PC-3 (cell line): ENCODE measurements at regions not wholly inside any gene's neighbourhood (a gene's known extent, or its start where the extent isn't known, plus 50 kb on each side); places are given as distances from the start of the nearest gene placed in this dataset.
A peak's percentile ranks its signal among the peaks of the same experiment; 100 is the strongest.

Experiments used
- ATAC-seq: fragments of 200-7000 bp; cut with Tn5 transposase; 2 replicates; pipeline ENCODE4 v1.9.1; 2020; ENCODE audit warnings: mild to moderate bottlenecking, moderate library complexity
- BruUV-seq: library from RNA; stranded (reverse); fragments of 400-500 nt; replicated peaks from 2 replicates; lab custom pipeline; 2021; lab: Mats Ljungman, UMichigan
- CTCF ChIA-PET: fragments of 300-600 bp; sonication (Branson Sonifier 250); formaldehyde crosslinking; loops from one replicate; lab custom pipeline; 2022; ENCODE audit warnings: antibody characterized with exemption; lab: Charles Lee
- POLR2A ChIA-PET: fragments of 300-600 bp; sonication (Branson Sonifier 250); formaldehyde crosslinking; loops from one replicate; lab custom pipeline; 2022; ENCODE audit warnings: antibody characterized with exemption; ENCODE audit not compliant: unreplicated experiment; lab: Charles Lee
- DNase-seq: peaks from one replicate; pipeline ENCODE4 v3.0.0-alpha.2; 2015
- H2AFZ ChIP-seq: fragments of 300-600 bp; sonication (generic); 2 replicates; pipeline ENCODE4 v1.6.0; 2016; ENCODE audit warnings: antibody characterized with exemption, low read length
- H3F3A ChIP-seq: fragments of 300-600 bp; sonication (generic); one replicate; pipeline ENCODE4 v1.6.0; 2017; ENCODE audit warnings: antibody characterized with exemption, low read length, control low read depth, mild to moderate bottlenecking; ENCODE audit not compliant: unreplicated experiment
- H3K27ac ChIP-seq: fragments of 300-600 bp; sonication (generic); 2 replicates; pipeline ENCODE4 v1.5.1; 2016; ENCODE audit warnings: mild to moderate bottlenecking, low read length
- H3K27me3 ChIP-seq: fragments of 300-600 bp; sonication (generic); 2 replicates; pipeline ENCODE4 v1.6.1; 2016; ENCODE audit warnings: low read length, mixed read lengths
- H3K36me3 ChIP-seq: fragments of 300-600 bp; sonication (generic); 2 replicates; pipeline ENCODE4 v1.6.1; 2016; ENCODE audit warnings: low read depth, mixed run types, low read length, mixed read lengths
- H3K4me1 ChIP-seq: fragments of 300-600 bp; sonication (generic); 2 replicates; pipeline ENCODE4 v1.5.1; 2016; ENCODE audit warnings: low read length; ENCODE audit not compliant: insufficient read depth
- H3K4me2 ChIP-seq: fragments of 300-600 bp; sonication (generic); 2 replicates; pipeline ENCODE4 v1.6.0; 2016; ENCODE audit warnings: low read length
- H3K4me3 ChIP-seq: fragments of 300-600 bp; sonication (generic); 2 replicates; pipeline ENCODE4 v1.5.1; 2016; ENCODE audit warnings: mild to moderate bottlenecking, low read length, mixed read lengths
- H3K79me2 ChIP-seq: fragments of 300-600 bp; sonication (generic); 2 replicates; pipeline ENCODE4 v1.6.1; 2017; ENCODE audit warnings: low read length, mixed read lengths
- H3K9ac ChIP-seq: fragments of 300-600 bp; sonication (generic); 2 replicates; pipeline ENCODE4 v1.6.0; 2016; ENCODE audit warnings: mild to moderate bottlenecking, low read length
- H3K9me2 ChIP-seq: fragments of 300-600 bp; sonication (generic); replicated peaks from 2 replicates; pipeline ENCODE4 v1.6.1; 2016; ENCODE audit warnings: mixed run types, low read length, mixed read lengths
- H3K9me3 ChIP-seq: fragments of 300-600 bp; sonication (generic); 2 replicates; pipeline ENCODE4 v1.6.1; 2016; ENCODE audit warnings: low read length, mixed read lengths
- H4K20me1 ChIP-seq: fragments of 300-600 bp; sonication (generic); 2 replicates; pipeline ENCODE4 v1.6.1; 2016; ENCODE audit warnings: low read length, mixed read lengths
- CTCF ChIP-seq: fragments of 300-600 bp; sonication (generic); conservative IDR thresholded peaks from 2 replicates; pipeline ENCODE4 v1.5.1; 2017; ENCODE audit warnings: antibody characterized with exemption, low read depth, mild to moderate bottlenecking, low read length
- EZH2 ChIP-seq: fragments of 300-600 bp; sonication (generic); IDR thresholded peaks from one replicate; pipeline ENCODE4 v1.6.1; 2017; ENCODE audit warnings: antibody characterized with exemption, mild to moderate bottlenecking, low read length; ENCODE audit not compliant: unreplicated experiment
- EZH2phosphoT487 ChIP-seq: fragments of 300-600 bp; sonication (generic); IDR thresholded peaks from 2 replicates; pipeline ENCODE4 v1.6.1; 2018; ENCODE audit warnings: mild to moderate bottlenecking, antibody characterized with exemption, low read length, borderline replicate concordance
- intact Hi-C: fragments of 100-400 bp; cut with micrococcal nuclease; formaldehyde crosslinking; loops from 2 replicates; pipeline ENCODE4 v1.9.0; 2023

GRCh38 chr5:29924107-29924506 lies 1269.4 kb upstream of the CDH6 start:
- Histone ChIP-seq H4K20me1 (no peaks in the 10 kb centered on the region), H3K4me3 (no peak overlapping the region), H3F3A (no peaks in the 10 kb centered on the region), H3K9me2 (no peaks in the 10 kb centered on the region), H3K4me2 (no peak overlapping the region), H3K36me3 (no peaks in the 10 kb centered on the region), H3K9me3 (no peaks in the 10 kb centered on the region), H3K9ac (no peak overlapping the region), H3K79me2 (no peaks in the 10 kb centered on the region), H3K4me1 (no peaks in the 10 kb centered on the region), H3K27ac (no peak overlapping the region), H2AFZ (no peak overlapping the region), H3K27me3 (no peaks in the 10 kb centered on the region)
- BruUV-seq: no TSS peak
- ChIA-PET CTCF (no interaction called here), POLR2A (no interaction called here)
- intact Hi-C loops: no loop called here
- peak; percentile 25 for DNase-seq
- ATAC-seq: peak; percentile 31; the same call in 1 of the 2 replicates
- TF ChIP-seq EZH2 (no peak), EZH2phosphoT487 (no peak)

- intact Hi-C loops: no loop called here
- Histone ChIP-seq H3K4me1 (peaks cover 5% of the 10 kb centered on the region; the same call in 1 of the 2 replicates), H3K9me2 (no peaks in the 10 kb centered on the region), H2AFZ (peak overlapping the region; percentile 50; the same call in 1 of the 2 replicates), H4K20me1 (no peaks in the 10 kb centered on the region), H3K9me3 (no peaks in the 10 kb centered on the region), H3K4me2 (peak overlapping the region; percentile 15; the same call in 1 of the 2 replicates), H3K36me3 (no peaks in the 10 kb centered on the region), H3K4me3 (no peak overlapping the region), H3F3A (no peaks in the 10 kb centered on the region), H3K9ac (no peak overlapping the region), H3K27me3 (no peaks in the 10 kb centered on the region), H3K79me2 (no peaks in the 10 kb centered on the region), H3K27ac (no peak overlapping the region)
- no TSS peak for BruUV-seq
- ChIA-PET POLR2A (no interaction called here), CTCF (no interaction called here)
- DNase-seq (peak; percentile 17), ATAC-seq (peak; percentile 88)
- no peak for TF ChIP-seq EZH2
- no peak for TF ChIP-seq CTCF
- no peak for TF ChIP-seq EZH2phosphoT487
Measured at GRCh38 chr5:29905626-29906353, 1287.7 kb upstream of the CDH6 start.

DNA sequence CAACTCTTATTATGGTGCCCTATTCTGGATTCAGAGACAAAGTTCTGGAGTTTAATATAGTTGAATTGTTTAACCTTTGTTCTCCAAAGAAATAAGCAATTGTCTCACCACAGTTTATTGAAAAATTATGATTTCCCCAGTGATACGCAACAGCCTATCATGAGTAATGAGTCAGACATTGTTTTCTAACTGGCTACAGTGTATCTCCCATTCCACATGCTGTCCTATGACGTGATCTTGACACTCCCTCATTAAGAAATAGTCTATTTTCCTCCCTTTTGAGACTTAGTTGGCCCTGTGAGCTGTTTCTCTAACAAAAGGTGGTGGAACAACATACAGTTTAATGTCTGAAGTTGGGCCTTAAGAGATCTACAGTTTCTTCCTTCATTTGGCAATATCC lies 1290.6 kb upstream of the CDH6 start:
- ChIA-PET POLR2A (no interaction called here), CTCF (no interaction called here)
- Histone ChIP-seq H4K20me1 (no peaks in the 10 kb centered on the region), H3K9me2 (no peaks in the 10 kb centered on the region), H3K27ac (no peak overlapping the region), H3K4me2 (no peak overlapping the region), H3K4me3 (no peak overlapping the region), H3K9me3 (no peaks in the 10 kb centered on the region), H3K36me3 (no peaks in the 10 kb centered on the region), H3K4me1 (peaks cover 5% of the 10 kb centered on the region; the same call in 1 of the 2 replicates), H3K9ac (no peak overlapping the region), H3F3A (no peaks in the 10 kb centered on the region), H3K27me3 (no peaks in the 10 kb centered on the region), H2AFZ (0 out of 2 replicates have a peak overlapping the region, but pooled peaks have one; percentile 3), H3K79me2 (no peaks in the 10 kb centered on the region)
- DNase-seq (no peak), ATAC-seq (no peak)
- no peak for TF ChIP-seq EZH2phosphoT487
- no peak for TF ChIP-seq EZH2
- no peak for TF ChIP-seq CTCF
- intact Hi-C loops: no loop called here
- BruUV-seq: no TSS peak
